ENCODE measurements at regions not wholly inside any gene's neighbourhood (a gene's known extent, or its start where the extent isn't known, plus 50 kb on each side); places are given as distances from the start of the nearest gene placed in this dataset.
A peak's percentile ranks its signal among the peaks of the same experiment; 100 is the strongest.

- DNase-seq (ENCODE audit: low read depth), result peak; percentile 34
- in situ Hi-C loops (cut with HindIII; ENCODE audit: low pct_unique_long_range_greater_than_20kb, low sequenced_read_pairs), result no loop called here
Observed at GRCh38 chr7:131745390-131746248, 189.2 kb upstream of the PODXL start.

DNA sequence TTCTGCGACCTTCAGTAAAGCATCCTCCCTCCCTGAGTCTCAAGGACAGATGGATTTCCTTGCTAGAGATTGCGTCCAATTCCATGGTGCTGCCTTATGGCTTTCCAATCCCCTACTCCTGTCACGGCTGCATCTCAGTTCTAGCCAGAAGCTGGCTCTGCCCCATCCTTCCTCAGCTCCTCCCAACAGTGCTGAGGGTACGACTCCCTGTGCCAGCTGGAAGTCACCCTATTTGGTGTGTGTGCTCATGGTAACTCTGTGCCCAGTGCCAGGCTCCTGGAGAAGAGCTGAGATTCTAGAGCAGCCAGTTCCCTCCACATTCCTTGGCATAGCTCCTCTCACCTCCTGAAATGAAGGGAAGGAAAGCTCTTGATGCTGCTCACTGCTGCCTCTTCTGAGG, 185.0 kb upstream of the PODXL start:
- DNase-seq (ENCODE audit: low read depth), result no peak
- in situ Hi-C loops (cut with HindIII; ENCODE audit: low pct_unique_long_range_greater_than_20kb, low sequenced_read_pairs), result no loop called here

DNA sequence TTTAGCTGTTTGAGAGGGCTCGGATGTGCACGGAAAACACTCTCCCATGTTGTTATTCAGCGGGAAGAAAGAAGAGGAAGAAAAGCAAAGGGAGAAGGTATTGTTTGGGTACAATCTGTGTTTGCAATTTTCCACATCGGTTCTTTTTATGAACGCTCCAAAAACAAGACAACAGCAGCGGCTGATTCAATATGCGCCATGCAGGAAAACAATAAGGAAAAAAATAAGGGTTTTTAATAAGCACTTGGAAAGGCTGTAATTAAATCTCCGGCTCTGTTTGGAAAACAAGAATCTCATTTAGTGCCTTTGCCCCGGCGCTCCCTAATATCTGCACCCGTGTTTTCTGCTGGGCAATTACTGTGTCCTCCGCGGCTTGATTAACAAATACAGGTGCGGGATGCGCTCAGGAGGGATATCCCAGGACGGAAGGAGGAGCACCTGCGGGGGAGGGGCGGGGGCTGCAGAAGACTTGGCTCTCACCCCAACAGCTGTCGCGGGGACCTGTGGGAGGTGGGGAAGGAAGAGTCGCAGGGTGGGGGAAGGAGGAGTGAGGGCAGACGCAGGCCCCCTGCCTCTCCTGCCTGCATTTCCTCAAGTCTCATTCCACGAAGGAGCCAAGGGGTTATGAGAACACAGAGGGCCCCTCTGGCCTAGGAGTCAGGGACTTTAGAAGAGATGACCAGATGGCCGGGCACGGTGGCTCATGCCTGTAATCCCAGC, 181.5 kb upstream of the PODXL start:
- in situ Hi-C loops (cut with HindIII; ENCODE audit: low pct_unique_long_range_greater_than_20kb, low sequenced_read_pairs), result no loop called here
- DNase-seq (ENCODE audit: low read depth), result no peak

GRCh38 chr7:131735101-131735500, 178.7 kb upstream of the PODXL start:
- in situ Hi-C loops (cut with HindIII; ENCODE audit: low pct_unique_long_range_greater_than_20kb, low sequenced_read_pairs), result no loop called here
- DNase-seq (ENCODE audit: low read depth), result no peak

DNA sequence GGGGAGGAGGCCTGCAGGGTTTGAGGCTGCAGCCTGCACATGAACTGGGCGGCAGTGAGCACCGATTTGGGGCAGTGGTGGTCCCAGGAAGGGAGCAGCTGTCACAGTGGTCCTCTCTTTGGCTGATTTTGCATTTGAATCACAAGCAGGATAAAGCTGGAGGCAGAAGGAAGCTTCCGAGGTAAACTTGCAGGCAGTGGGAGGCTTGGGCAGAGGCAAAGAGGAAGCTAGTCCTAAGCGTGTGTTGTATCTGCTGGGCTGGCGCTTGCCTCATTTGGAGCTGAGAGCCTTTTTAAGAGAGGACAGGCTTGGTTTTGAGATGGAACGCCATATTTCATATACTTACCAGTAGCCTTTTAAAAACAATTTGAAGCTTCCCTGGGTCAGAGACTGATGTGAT, 177.2 kb upstream of the PODXL start:
- in situ Hi-C loops (cut with HindIII; ENCODE audit: low pct_unique_long_range_greater_than_20kb, low sequenced_read_pairs), result no loop called here
- no peak for DNase-seq (ENCODE audit: low read depth)

- in situ Hi-C loops (cut with HindIII; ENCODE audit: low pct_unique_long_range_greater_than_20kb, low sequenced_read_pairs), result no loop called here
Observed at GRCh38 chr7:131727189-131727588, 170.8 kb upstream of the PODXL start.

DNA sequence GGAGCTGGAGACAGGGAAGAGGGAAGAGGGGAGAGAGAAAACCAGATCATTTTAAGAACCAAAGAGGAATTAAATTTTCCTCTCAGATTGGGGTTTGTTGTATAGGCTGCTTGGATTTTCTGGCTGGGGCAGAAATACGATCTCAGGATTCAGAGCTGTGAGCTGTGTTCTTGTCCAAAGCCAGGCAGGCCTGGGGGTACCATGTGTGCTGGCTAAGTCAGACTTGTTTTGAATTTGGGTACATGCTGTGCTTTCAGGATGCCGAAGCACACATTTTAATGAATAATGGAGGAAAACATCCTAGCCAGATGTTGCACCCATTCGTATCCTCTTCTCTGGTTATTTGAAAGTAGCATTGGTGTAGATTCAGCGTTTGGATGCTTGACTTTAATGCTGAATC, 170.3 kb upstream of the PODXL start:
- in situ Hi-C loops (cut with HindIII; ENCODE audit: low pct_unique_long_range_greater_than_20kb, low sequenced_read_pairs), result no loop called here
- no peak for DNase-seq (ENCODE audit: low read depth)

More at GRCh38 chr7:131727189-131727588, 170.8 kb upstream of the PODXL start:
- no peak for DNase-seq (ENCODE audit: low read depth)

DNA sequence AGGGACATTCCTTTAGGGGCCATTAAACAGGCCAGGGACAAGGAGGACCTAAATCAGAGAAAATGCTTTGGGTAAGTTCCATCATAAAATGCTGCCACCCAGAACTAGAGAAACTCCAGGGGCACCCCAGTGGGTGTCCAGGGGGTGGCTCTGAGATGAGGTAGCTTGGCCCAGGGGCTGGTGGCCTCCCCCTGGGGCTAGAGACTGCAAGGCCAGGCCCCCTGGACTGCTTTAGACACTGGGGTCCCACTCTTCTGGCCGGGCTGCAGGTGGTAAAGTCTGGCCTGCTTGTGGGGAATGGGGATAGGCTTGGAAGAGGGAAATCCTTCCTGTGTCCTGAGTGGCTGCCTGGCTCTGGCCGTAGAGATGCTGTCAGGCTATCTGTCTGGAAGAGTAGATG, 169.6 kb upstream of the PODXL start:
- in situ Hi-C loops (cut with HindIII; ENCODE audit: low pct_unique_long_range_greater_than_20kb, low sequenced_read_pairs), result no loop called here
- no peak for DNase-seq (ENCODE audit: low read depth)

- in situ Hi-C loops (cut with HindIII; ENCODE audit: low pct_unique_long_range_greater_than_20kb, low sequenced_read_pairs), result no loop called here
Observed at GRCh38 chr7:131724776-131725345, 168.4 kb upstream of the PODXL start.

DNA sequence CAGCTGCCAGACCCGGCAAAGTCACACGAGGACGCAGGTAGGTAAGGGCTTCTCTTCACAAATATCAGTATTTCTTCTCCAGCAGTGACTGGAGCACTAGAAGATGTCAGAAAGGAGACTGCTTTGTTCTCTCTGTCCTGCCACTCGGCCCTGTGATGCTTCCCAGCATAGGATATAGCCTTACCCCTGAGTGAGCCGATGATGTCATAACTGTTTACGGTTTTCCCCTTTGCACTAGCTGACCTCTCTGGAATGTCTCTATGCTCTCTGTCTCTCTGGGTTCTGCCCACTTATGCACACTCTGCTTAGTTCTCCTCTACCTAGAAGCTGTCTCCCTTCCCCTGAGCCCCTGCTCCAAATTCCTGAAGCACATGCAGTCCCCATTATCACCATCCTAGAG, 167.5 kb upstream of the PODXL start:
- in situ Hi-C loops (cut with HindIII; ENCODE audit: low pct_unique_long_range_greater_than_20kb, low sequenced_read_pairs), result no loop called here
- peak; percentile 4 for DNase-seq (ENCODE audit: low read depth)

More at GRCh38 chr7:131724776-131725345, 168.4 kb upstream of the PODXL start:
- no peak for DNase-seq (ENCODE audit: low read depth)

- no peak for DNase-seq (ENCODE audit: low read depth)
- in situ Hi-C loops (cut with HindIII; ENCODE audit: low pct_unique_long_range_greater_than_20kb, low sequenced_read_pairs), result no loop called here
Observed at GRCh38 chr7:131722371-131722770, 165.9 kb upstream of the PODXL start.

DNA sequence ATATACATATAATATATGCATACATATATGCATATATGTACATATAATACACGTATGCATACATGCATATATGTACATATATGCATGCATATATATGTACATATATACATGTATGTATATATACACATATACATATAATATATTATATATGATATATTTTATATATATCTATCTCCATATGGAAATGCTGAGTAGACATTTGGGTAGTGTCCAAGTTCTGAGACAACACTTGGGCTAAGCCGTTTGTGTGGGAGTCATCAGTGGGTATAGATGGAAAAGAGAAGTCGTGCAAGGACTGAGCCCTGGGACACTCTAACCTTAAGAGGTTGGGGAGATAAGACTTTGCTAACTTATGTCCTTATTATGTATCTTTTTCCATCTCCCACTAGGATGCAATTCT, 165.2 kb upstream of the PODXL start:
- DNase-seq (ENCODE audit: low read depth), result no peak
- in situ Hi-C loops (cut with HindIII; ENCODE audit: low pct_unique_long_range_greater_than_20kb, low sequenced_read_pairs), result no loop called here

GRCh38 chr7:131720703-131721102, 164.3 kb upstream of the PODXL start:
- in situ Hi-C loops (cut with HindIII; ENCODE audit: low pct_unique_long_range_greater_than_20kb, low sequenced_read_pairs), result no loop called here

GRCh38 chr7:131717181-131717580, 160.8 kb upstream of the PODXL start:
- no peak for DNase-seq (ENCODE audit: low read depth)
- in situ Hi-C loops (cut with HindIII; ENCODE audit: low pct_unique_long_range_greater_than_20kb, low sequenced_read_pairs), result no loop called here

More at GRCh38 chr7:131720703-131721102, 164.3 kb upstream of the PODXL start:
- no peak for DNase-seq (ENCODE audit: low read depth)

DNA sequence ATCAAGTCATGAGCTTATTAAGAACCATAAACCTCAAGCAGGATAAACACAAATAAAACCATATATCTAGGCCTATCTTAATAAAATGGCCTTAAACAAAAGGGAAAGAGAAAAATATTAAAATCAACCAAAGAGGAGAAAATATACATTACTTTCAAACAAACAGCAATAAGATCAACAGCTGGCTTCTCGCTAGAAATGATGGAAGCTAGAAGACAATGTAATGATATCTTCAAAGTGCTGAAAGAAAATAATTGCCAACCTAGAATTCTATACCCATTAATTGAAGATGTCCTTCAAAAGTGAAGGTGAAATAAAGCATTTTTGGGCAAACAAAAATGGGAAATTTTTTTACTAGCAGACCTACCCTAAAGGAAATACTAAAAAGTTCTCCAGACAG, 142.9 kb upstream of the PODXL start:
- no peak for DNase-seq (ENCODE audit: low read depth)
- in situ Hi-C loops (cut with HindIII; ENCODE audit: low pct_unique_long_range_greater_than_20kb, low sequenced_read_pairs), result no loop called here

GRCh38 chr7:131692131-131692960, 135.9 kb upstream of the PODXL start:
- in situ Hi-C loops (cut with HindIII; ENCODE audit: low pct_unique_long_range_greater_than_20kb, low sequenced_read_pairs), result no loop called here
- DNase-seq (ENCODE audit: low read depth), result peak; percentile 35

GRCh38 chr7:131691454-131692130, 135.2 kb upstream of the PODXL start:
- in situ Hi-C loops (cut with HindIII; ENCODE audit: low pct_unique_long_range_greater_than_20kb, low sequenced_read_pairs), result no loop called here
- DNase-seq (ENCODE audit: low read depth), result no peak

DNA sequence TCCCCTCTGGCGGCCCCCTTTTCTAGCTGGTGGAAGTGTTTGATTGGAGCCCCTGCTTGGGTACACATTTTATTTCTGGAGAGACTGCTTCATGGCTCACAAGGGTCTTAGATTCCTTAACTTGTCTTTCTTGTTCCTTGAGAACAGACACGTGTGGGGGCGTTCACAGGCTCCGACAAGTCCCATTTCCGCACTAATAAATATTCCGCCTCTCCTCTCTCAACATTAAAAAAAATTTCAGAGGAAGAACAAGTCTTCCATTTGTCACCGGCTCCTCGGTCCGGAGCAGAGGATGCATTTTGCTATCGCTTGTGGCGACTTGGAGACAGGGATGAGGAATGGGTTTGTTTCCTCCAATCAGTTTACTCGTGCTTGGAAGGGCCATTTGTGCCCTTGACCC, 134.0 kb upstream of the PODXL start:
- DNase-seq (ENCODE audit: low read depth), result no peak
- in situ Hi-C loops (cut with HindIII; ENCODE audit: low pct_unique_long_range_greater_than_20kb, low sequenced_read_pairs), result no loop called here

All from Caki2 (cell line).